ENCODE measurements at regions not wholly inside any gene's neighbourhood (a gene's known extent, or its start where the extent isn't known, plus 50 kb on each side); places are given as distances from the start of the nearest gene placed in this dataset.

GRCh38 chr10:8378198-8378983 lies 323.9 kb downstream of the GATA3 start:
- TF ChIP-seq CTCF (IDR thresholded peaks at IDR 0.05; ENCODE audit: extremely low read depth, missing control alignments), result no peak
- DNase-seq (ENCODE audit: low spot score), result no peak

- DNase-seq (ENCODE audit: low spot score), result no peak
- TF ChIP-seq CTCF (IDR thresholded peaks at IDR 0.05; ENCODE audit: extremely low read depth, missing control alignments), result no peak
Observed at GRCh38 chr10:8379906-8380832, 325.7 kb downstream of the GATA3 start.

- no peak for TF ChIP-seq CTCF (IDR thresholded peaks at IDR 0.05; ENCODE audit: extremely low read depth, missing control alignments)
- DNase-seq (ENCODE audit: low spot score), result no peak
Observed at GRCh38 chr10:8380833-8381496, 326.5 kb downstream of the GATA3 start.

- no peak for DNase-seq (ENCODE audit: low spot score)
- TF ChIP-seq CTCF (IDR thresholded peaks at IDR 0.05; ENCODE audit: extremely low read depth, missing control alignments), result no peak
Observed at GRCh38 chr10:8386781-8387180, 332.3 kb downstream of the GATA3 start.

GRCh38 chr10:8389630-8390029 lies 335.1 kb downstream of the GATA3 start:
- DNase-seq (ENCODE audit: low spot score), result no peak
- TF ChIP-seq CTCF (IDR thresholded peaks at IDR 0.05; ENCODE audit: extremely low read depth, missing control alignments), result no peak

- DNase-seq (ENCODE audit: low spot score), result no peak
- TF ChIP-seq CTCF (IDR thresholded peaks at IDR 0.05; ENCODE audit: extremely low read depth, missing control alignments), result no peak
Observed at GRCh38 chr10:8392216-8392615, 337.7 kb downstream of the GATA3 start.

All from GM20000 (cell line).